ENCODE measurements at regions not wholly inside any gene's neighbourhood (a gene's known extent, or its start where the extent isn't known, plus 50 kb on each side); places are given as distances from the start of the nearest gene placed in this dataset.

- H3K9me3 ChIP-seq (ENCODE audit: control insufficient read depth, low read depth, low read length) = no peaks in the 10 kb centered on the region
- no peak overlapping the region for H3T11ph ChIP-seq (ENCODE audit: low read length)
- H3K4ac ChIP-seq (ENCODE audit: low read depth, low read length) = no peak overlapping the region
- no peak overlapping the region; a peak in 1 of 7 replicates for H3K27ac Mint-ChIP-seq
- H2BK5ac ChIP-seq (ENCODE audit: insufficient read length, low read length) = no peak overlapping the region
- no peaks in the 10 kb centered on the region; a peak in 1 of 5 replicates for H3K9me3 Mint-ChIP-seq
- H3K56ac ChIP-seq (ENCODE audit: insufficient read length, low read depth, low read length) = no peak overlapping the region
- WGBS (ENCODE audit: extremely low coverage, insufficient read length, low lambda C conversion rate) = no CpG with 5 or more reads among the region's 8 CpGs
- no peaks in the 10 kb centered on the region for H3K4me1 ChIP-seq (ENCODE audit: insufficient read depth, low read length)
- H3K4me3 Mint-ChIP-seq = no peak overlapping the region
- H4K20me1 ChIP-seq (ENCODE audit: control insufficient read depth, insufficient read depth, insufficient read length) = no peaks in the 10 kb centered on the region
- no peak overlapping the region for H2BK20ac ChIP-seq (ENCODE audit: low read depth, low read length, poor library complexity, severe bottlenecking)
- H3K27ac ChIP-seq (ENCODE audit: insufficient read length, low read depth, low read length) = no peak overlapping the region
- no peak overlapping the region for H2BK15ac ChIP-seq (ENCODE audit: low read depth, low read length)
- no peaks in the 10 kb centered on the region for H3K79me2 ChIP-seq (ENCODE audit: insufficient read depth, low read length)
- no peak for TF ChIP-seq CTCF (conservative IDR thresholded peaks at IDR 0.05)
- H3K14ac ChIP-seq (ENCODE audit: insufficient read depth, low read length) = no peak overlapping the region
- peaks cover 3% of the 10 kb centered on the region in 2 experiments; a peak in 2 of 4 replicates for H3K4me1 Mint-ChIP-seq
- H2AK5ac ChIP-seq (ENCODE audit: insufficient read length, low read length) = no peak overlapping the region
- no peaks in the 10 kb centered on the region; the same call in 1 of the 2 replicates for H3K27me3 Mint-ChIP-seq (ENCODE audit: low read depth)
- H2BK120ac ChIP-seq (ENCODE audit: low read depth, low read length, poor library complexity, severe bottlenecking) = no peak overlapping the region
- H3K23me2 ChIP-seq (ENCODE audit: insufficient read length, low read depth, low read length, poor library complexity, severe bottlenecking) = no peaks in the 10 kb centered on the region
- H3K36me3 Mint-ChIP-seq (ENCODE audit: insufficient read depth in 1 of 3, low read depth in 3 of 3) = no peaks in the 10 kb centered on the region; a peak in 1 of 7 replicates
- H2AFZ ChIP-seq (ENCODE audit: low read length) = no peak overlapping the region
- H3K27me3 ChIP-seq (ENCODE audit: insufficient read depth, low read length) = no peaks in the 10 kb centered on the region
- H2BK12ac ChIP-seq (ENCODE audit: insufficient read length, low read depth, low read length) = no peak overlapping the region
- H3K18ac ChIP-seq (ENCODE audit: insufficient read length, low read depth, low read length) = no peak overlapping the region
- no peak overlapping the region for H4K91ac ChIP-seq (ENCODE audit: insufficient read length, low read depth, low read length)
- H3K9ac ChIP-seq (ENCODE audit: extremely low read depth, insufficient read length, low read length) = no peak overlapping the region
- no peaks in the 10 kb centered on the region for H3K79me1 ChIP-seq (ENCODE audit: insufficient read depth, low read depth, low read length, poor library complexity, severe bottlenecking)
- DNase-seq = no peak
- no peak overlapping the region for H4K8ac ChIP-seq (replicated peaks; ENCODE audit: insufficient read length, low read depth, low read length)
- H3K23ac ChIP-seq (ENCODE audit: insufficient read length, low read depth, low read length) = no peak overlapping the region
- no peak overlapping the region for H3K4me2 ChIP-seq (ENCODE audit: insufficient read depth, insufficient read length, low read length)
- H4K5ac ChIP-seq (ENCODE audit: insufficient read length, low read depth, low read length) = no peak overlapping the region
Measured at GRCh38 chr21:35321322-35322200, 272.5 kb upstream of the RUNX1 start.

Measured in H9 (cell line).